ENCODE measurements at regions not wholly inside any gene's neighbourhood (a gene's known extent, or its start where the extent isn't known, plus 50 kb on each side); places are given as distances from the start of the nearest gene placed in this dataset.
"Not testable (repeated sequence)": the region's sequence is repeated elsewhere in the genome, so short reads cannot be mapped to it uniquely, and the experiment has no call there.

DNA sequence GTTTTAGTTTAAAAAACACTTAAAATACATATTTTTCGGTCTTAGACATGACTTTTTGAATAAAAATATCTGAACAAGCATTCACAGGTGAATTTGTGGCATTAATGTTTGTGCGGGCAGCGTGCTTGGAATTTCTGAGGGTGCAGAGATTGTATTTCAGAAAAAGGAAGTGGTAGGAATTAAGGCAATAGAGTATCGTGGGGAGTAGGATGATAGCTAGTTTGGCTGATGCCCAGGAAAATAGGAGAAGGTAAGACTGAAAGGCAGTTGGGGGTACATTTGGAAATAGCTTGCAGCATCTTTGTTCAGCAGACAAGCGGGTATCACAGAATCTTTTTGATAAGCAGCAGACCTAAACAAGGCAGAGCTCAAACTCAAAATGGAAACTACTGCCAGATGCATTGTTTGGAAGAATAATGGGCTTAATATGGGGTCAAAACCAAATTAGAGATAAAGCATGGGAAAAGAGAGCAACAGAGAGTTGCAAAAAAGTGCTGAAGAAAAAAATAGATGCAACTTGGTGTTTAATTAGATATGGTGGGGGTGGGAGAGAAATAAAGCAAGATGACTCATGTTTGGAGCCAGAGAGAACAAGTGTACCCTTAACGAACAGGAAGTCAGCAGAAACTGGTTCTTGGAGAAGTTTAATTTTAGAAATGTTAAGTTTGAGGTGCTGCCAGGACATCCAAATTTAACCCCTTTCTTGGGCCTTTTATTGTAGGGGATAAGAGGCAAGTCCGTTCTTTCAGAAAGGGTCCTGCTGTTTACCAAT is 85.7 kb upstream of the ARRDC3 start:
- Histone ChIP-seq H3K4me3 (ENCODE audit: low read depth, low read length) (no peak overlapping the region), H3K9me3 (ENCODE audit: control insufficient read depth in 2 of 2, low read length in 2 of 2) (no peaks in the 10 kb centered on the region), H3K27ac (ENCODE audit: insufficient read depth, low read length, poor library complexity, severe bottlenecking) (no peak overlapping the region), H3K4me1 (ENCODE audit: control insufficient read depth, insufficient read depth, low read length, poor library complexity, severe bottlenecking) (no peaks in the 10 kb centered on the region), H3K36me3 (ENCODE audit: control insufficient read depth, insufficient read depth, low read length) (no peaks in the 10 kb centered on the region), H3K27me3 (ENCODE audit: control insufficient read depth, insufficient read depth, low read length) (no peaks in the 10 kb centered on the region)
- Mint-ChIP-seq H3K36me3 (no peaks in the 10 kb centered on the region), H3K4me1 (peaks cover 6 to 14% (median 9%) of the 10 kb centered on the region in 4 donors), H3K27ac (no peak overlapping the region), H3K9me3 (peaks cover 0 to 3% (median 1%) of the 10 kb centered on the region in 7 donors), H3K4me3 (no peak overlapping the region), H3K27me3 (no peaks in the 10 kb centered on the region)
- ATAC-seq (ENCODE audit: low read depth in 2 of 2) = no peak
- peak in 1 of 3 donors; percentile 19 for DNase-seq

DNA sequence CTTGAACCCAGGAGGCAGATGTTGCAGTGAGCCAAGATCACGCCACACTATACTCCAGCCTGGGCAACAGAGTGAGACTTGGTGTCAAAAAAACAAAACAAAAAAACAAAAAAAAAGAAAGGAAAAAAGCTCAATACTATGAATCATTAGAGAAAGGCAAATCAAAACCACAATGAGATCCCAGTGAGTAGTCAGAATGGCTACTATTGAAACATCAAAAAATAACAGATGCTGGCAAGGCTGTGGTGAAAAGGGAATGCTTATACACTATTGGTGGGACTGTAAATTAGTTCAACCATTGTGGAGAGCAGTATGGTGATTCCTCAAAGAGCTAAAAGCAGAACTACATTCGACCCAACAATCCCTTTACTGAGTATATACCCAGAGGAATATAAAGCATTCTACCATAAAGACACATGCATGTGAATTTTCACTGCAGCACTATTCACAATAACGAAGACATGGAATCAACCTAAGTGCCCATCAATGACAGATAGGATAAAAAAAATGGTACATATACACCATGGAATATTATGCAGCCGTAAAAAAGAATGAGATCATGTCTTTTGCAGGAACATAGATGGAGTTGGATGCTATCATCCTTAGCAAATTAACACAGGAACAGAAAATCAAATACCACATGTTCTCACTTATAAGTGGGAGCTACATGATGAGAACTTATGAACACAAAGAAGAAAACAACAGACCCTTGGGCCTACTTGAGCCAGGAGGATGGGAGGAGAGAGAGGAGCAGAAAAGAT is 81.9 kb upstream of the ARRDC3 start:
- Mint-ChIP-seq H3K27ac (no peak overlapping the region), H3K9me3 (peaks cover 0 to 9% (median 6%) of the 10 kb centered on the region in 7 donors), H3K27me3 (no peaks in the 10 kb centered on the region), H3K4me1 (peaks cover 6 to 20% (median 12%) of the 10 kb centered on the region in 4 donors), H3K4me3 (no peak overlapping the region), H3K36me3 (no peaks in the 10 kb centered on the region)
- no peaks in the 10 kb centered on the region for H3K36me3 ChIP-seq (ENCODE audit: control insufficient read depth, insufficient read depth, low read length)
- no peaks in the 10 kb centered on the region for H3K27me3 ChIP-seq (ENCODE audit: control insufficient read depth, insufficient read depth, low read length)
- no peak for ATAC-seq (ENCODE audit: low read depth in 2 of 2)
- H3K9me3 ChIP-seq (ENCODE audit: control insufficient read depth in 2 of 2, low read length in 2 of 2) = no peaks in the 10 kb centered on the region
- no peaks in the 10 kb centered on the region for H3K4me1 ChIP-seq (ENCODE audit: control insufficient read depth, insufficient read depth, low read length, poor library complexity, severe bottlenecking)
- no peak overlapping the region for H3K4me3 ChIP-seq (ENCODE audit: low read depth, low read length)
- no peak for DNase-seq
- H3K27ac ChIP-seq (ENCODE audit: insufficient read depth, low read length, poor library complexity, severe bottlenecking) = no peak overlapping the region

DNA sequence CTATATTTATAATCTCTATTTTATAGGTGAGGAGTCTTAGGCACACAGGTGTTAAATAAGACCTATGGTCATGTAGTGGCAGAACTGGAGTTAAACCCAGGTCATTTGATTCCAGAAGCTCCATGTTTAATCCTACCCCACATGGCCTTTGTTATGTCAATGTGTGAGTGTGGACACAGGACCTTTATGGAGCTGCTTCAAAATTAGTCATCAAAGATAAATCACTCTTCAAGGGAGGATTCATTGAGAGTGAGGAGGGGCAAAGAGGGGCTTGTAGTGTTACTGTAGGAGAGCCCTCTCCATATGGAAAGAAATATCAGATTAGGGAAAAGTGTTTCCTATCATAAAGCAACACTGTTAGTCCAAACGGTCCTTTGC is 74.6 kb upstream of the ARRDC3 start:
- no peak overlapping the region for H3K4me3 ChIP-seq (ENCODE audit: low read depth, low read length)
- peaks cover 4% of the 10 kb centered on the region for H3K27me3 Mint-ChIP-seq
- H3K27ac Mint-ChIP-seq = no peak overlapping the region
- no peaks in the 10 kb centered on the region for H3K4me1 ChIP-seq (ENCODE audit: control insufficient read depth, insufficient read depth, low read length, poor library complexity, severe bottlenecking)
- DNase-seq (no peak), ATAC-seq (ENCODE audit: low read depth in 2 of 2) (no peak)
- H3K36me3 Mint-ChIP-seq = peaks cover 6% of the 10 kb centered on the region
- peaks cover 1% of the 10 kb centered on the region for H3K27me3 ChIP-seq (ENCODE audit: control insufficient read depth, insufficient read depth, low read length)
- no peak overlapping the region for H3K4me3 Mint-ChIP-seq
- H3K36me3 ChIP-seq (ENCODE audit: control insufficient read depth, insufficient read depth, low read length) = no peaks in the 10 kb centered on the region
- peaks cover 0 to 7% (median 4%) of the 10 kb centered on the region in 7 donors for H3K9me3 Mint-ChIP-seq
- H3K9me3 ChIP-seq (ENCODE audit: control insufficient read depth in 2 of 2, low read length in 2 of 2) = no peaks in the 10 kb centered on the region
- no peak overlapping the region for H3K27ac ChIP-seq (ENCODE audit: insufficient read depth, low read length, poor library complexity, severe bottlenecking)
- peaks cover 0 to 7% (median 3%) of the 10 kb centered on the region in 4 donors for H3K4me1 Mint-ChIP-seq

DNA sequence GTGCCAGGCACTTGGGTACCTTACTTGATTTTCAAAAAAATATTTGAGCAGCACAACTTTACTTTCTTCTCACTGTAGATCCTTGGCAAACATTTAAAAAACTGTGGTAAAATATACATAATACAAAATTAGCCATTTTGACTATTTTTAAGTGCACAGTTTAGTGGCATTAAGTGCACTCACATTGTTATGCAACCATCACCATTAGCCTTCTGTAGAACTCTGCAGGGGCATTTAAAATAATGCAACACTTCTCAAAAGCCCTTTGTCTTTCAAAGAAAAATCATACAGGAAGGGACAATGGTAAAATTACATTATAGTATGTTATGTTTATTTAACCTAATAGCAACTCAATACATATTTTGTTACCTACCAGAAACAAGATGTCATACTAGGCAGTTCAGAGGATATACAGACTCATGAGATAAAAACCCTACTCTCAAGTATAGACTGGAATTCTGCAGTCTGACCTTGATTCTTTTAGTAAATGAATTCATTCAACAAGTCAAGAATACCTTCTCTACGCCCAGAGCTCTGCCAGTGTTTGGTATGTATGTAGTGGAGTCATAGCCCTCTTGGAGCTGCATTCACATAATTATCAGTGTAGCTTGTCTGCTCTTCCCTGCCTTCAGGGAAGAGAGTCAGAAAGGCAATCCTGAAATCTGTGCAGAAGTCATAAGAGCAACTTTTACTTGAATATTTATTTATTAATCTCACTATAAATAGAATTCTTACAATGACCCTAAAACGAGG is 74.0 kb upstream of the ARRDC3 start:
- no peak overlapping the region for H3K4me3 Mint-ChIP-seq
- Histone ChIP-seq H3K27ac (ENCODE audit: insufficient read depth, low read length, poor library complexity, severe bottlenecking) (no peak overlapping the region), H3K4me3 (ENCODE audit: low read depth, low read length) (no peak overlapping the region), H3K27me3 (ENCODE audit: control insufficient read depth, insufficient read depth, low read length) (peaks cover 1% of the 10 kb centered on the region), H3K9me3 (ENCODE audit: control insufficient read depth in 2 of 2, low read length in 2 of 2) (no peaks in the 10 kb centered on the region), H3K4me1 (ENCODE audit: control insufficient read depth, insufficient read depth, low read length, poor library complexity, severe bottlenecking) (no peaks in the 10 kb centered on the region), H3K36me3 (ENCODE audit: control insufficient read depth, insufficient read depth, low read length) (no peaks in the 10 kb centered on the region)
- peak overlapping the region in 1 of 3 donors; percentile 23 for H3K27ac Mint-ChIP-seq
- no peak for DNase-seq
- H3K4me1 Mint-ChIP-seq = peaks cover 0 to 5% (median 2%) of the 10 kb centered on the region in 4 donors
- peaks cover 4% of the 10 kb centered on the region for H3K27me3 Mint-ChIP-seq
- H3K36me3 Mint-ChIP-seq = peaks cover 6% of the 10 kb centered on the region
- ATAC-seq (ENCODE audit: low read depth in 2 of 2) = no peak
- H3K9me3 Mint-ChIP-seq = peaks cover 0 to 7% (median 1%) of the 10 kb centered on the region in 7 donors

DNA sequence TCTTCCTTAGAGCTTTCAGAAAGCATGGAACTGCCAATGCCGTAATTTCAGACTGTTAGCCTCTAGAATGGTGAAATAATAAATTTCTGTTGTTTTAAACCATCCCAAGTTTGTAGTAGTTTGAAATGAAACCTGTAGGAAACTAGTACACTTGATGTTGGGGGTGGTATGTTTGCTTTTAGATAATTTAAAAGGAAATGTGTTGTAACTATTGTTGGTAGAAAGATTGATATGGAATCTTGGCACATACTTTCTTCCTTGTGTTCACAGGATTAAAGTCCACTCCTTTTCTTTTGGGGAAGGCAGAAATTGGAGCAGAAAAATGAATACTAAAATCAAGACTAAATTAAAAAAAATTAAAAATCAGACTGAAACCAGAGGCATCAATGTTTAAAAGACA is 66.0 kb upstream of the ARRDC3 start:
- DNase-seq = no peak
- Histone ChIP-seq H3K27me3 (ENCODE audit: control insufficient read depth, insufficient read depth, low read length) (no peaks in the 10 kb centered on the region), H3K4me1 (ENCODE audit: control insufficient read depth, insufficient read depth, low read length, poor library complexity, severe bottlenecking) (no peaks in the 10 kb centered on the region), H3K36me3 (ENCODE audit: control insufficient read depth, insufficient read depth, low read length) (no peaks in the 10 kb centered on the region), H3K9me3 (ENCODE audit: control insufficient read depth in 2 of 2, low read length in 2 of 2) (no peaks in the 10 kb centered on the region), H3K4me3 (ENCODE audit: low read depth, low read length) (no peak overlapping the region), H3K27ac (ENCODE audit: insufficient read depth, low read length, poor library complexity, severe bottlenecking) (no peak overlapping the region)
- H3K9me3 Mint-ChIP-seq = peaks cover 0 to 7% (median 0%) of the 10 kb centered on the region in 7 donors
- H3K27me3 Mint-ChIP-seq = no peaks in the 10 kb centered on the region
- H3K36me3 Mint-ChIP-seq = peaks cover 8% of the 10 kb centered on the region
- no peak for ATAC-seq (ENCODE audit: low read depth in 2 of 2)
- H3K27ac Mint-ChIP-seq = no peak overlapping the region
- no peak overlapping the region for H3K4me3 Mint-ChIP-seq
- peaks cover 0 to 2% (median 0%) of the 10 kb centered on the region in 4 donors for H3K4me1 Mint-ChIP-seq

DNA sequence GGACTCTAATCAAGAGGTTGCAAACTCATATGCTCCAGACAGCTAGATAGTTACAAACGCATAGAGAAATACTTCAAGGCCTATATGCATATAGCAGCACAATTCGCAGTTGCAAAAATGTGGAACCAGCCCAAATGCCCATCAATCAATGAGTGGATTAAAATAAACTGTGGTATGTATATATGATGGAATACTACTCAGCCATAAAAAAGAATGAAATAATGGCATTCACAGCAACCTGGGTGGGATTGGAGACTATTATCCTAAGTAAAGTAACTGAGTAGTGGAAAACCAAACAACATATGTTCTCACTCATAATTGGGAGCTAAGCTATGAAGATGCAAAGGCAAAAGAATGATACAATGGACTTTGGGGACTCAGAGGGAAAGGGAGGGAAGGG is 65.0 kb upstream of the ARRDC3 start:
- H3K4me1 Mint-ChIP-seq; H3K9me3 ChIP-seq (ENCODE audit: control insufficient read depth in 2 of 2, low read length in 2 of 2); H3K27ac ChIP-seq (ENCODE audit: insufficient read depth, low read length, poor library complexity, severe bottlenecking); H3K4me1 ChIP-seq (ENCODE audit: control insufficient read depth, insufficient read depth, low read length, poor library complexity, severe bottlenecking); H3K36me3 Mint-ChIP-seq; H3K36me3 ChIP-seq (ENCODE audit: control insufficient read depth, insufficient read depth, low read length); DNase-seq; H3K27me3 Mint-ChIP-seq; H3K4me3 Mint-ChIP-seq; H3K9me3 Mint-ChIP-seq; H3K27ac Mint-ChIP-seq; ATAC-seq (ENCODE audit: low read depth in 2 of 2); H3K4me3 ChIP-seq (ENCODE audit: low read depth, low read length); H3K27me3 ChIP-seq (ENCODE audit: control insufficient read depth, insufficient read depth, low read length): not testable (repeated sequence)

DNA sequence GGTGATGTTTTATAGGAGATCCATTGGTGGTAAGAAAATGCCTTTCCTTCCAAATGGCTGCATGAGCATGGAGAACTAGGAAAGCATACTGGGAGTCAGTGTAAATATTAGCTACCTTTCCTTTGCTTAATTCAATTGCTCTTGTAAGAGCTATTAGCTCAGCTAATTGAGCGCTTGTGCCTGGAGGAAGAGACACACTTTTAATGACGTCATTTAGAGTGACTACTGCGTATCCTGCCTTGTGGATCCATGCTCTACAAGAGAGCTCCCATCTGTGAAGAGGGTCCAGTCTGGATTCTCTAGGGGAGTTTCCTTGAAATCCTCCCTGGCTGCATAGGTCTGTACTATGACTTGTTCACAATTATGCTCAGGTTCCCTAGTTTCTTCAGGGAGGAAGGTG is 63.8 kb upstream of the ARRDC3 start:
- not testable (repeated sequence) for H3K4me3 ChIP-seq (ENCODE audit: low read depth, low read length); ATAC-seq (ENCODE audit: low read depth in 2 of 2); DNase-seq; H3K36me3 ChIP-seq (ENCODE audit: control insufficient read depth, insufficient read depth, low read length); H3K27me3 Mint-ChIP-seq; H3K27ac ChIP-seq (ENCODE audit: insufficient read depth, low read length, poor library complexity, severe bottlenecking); H3K9me3 ChIP-seq (ENCODE audit: control insufficient read depth in 2 of 2, low read length in 2 of 2); H3K27ac Mint-ChIP-seq; H3K27me3 ChIP-seq (ENCODE audit: control insufficient read depth, insufficient read depth, low read length); H3K4me1 ChIP-seq (ENCODE audit: control insufficient read depth, insufficient read depth, low read length, poor library complexity, severe bottlenecking); H3K4me1 Mint-ChIP-seq; H3K9me3 Mint-ChIP-seq; H3K4me3 Mint-ChIP-seq
- H3K36me3 Mint-ChIP-seq = peaks cover 11% of the 10 kb centered on the region

Data from CD4-positive, CD25-positive, alpha-beta regulatory T cell (primary cell).